Neutrophil (primary cell): ENCODE measurements at regions not wholly inside any gene's neighbourhood (a gene's known extent, or its start where the extent isn't known, plus 50 kb on each side); places are given as distances from the start of the nearest gene placed in this dataset.

Experiments used
- H3K27ac ChIP-seq: fragments of 200-600 bp; sonication (generic); 2 replicates; pipeline ENCODE4 v1.5.1; 2016; ENCODE audit warnings: mild to moderate bottlenecking, moderate library complexity
- H3K27me3 ChIP-seq: fragments of 200-600 bp; sonication (generic); 2 replicates; pipeline ENCODE4 v1.6.0; 2016; ENCODE audit warnings: mild to moderate bottlenecking
- H3K36me3 ChIP-seq: fragments of 200-600 bp; sonication (generic); 2 replicates; pipeline ENCODE4 v1.5.1; 2017
- H3K4me1 ChIP-seq, 2 experiments: fragments of 200-600 bp in 1 of 2; sonication (generic) in 1 of 2; 1 replicate in 1 of 2; 2 replicates in 1 of 2; pipeline versions ENCODE4 v1.5.1 to v1.6.1; 2013 to 2016; ENCODE audit warnings: low read depth in 1 of 2, low read length in 1 of 2, mild to moderate bottlenecking in 1 of 2, moderate library complexity in 1 of 2; ENCODE audit not compliant: control insufficient read depth in 1 of 2, insufficient read depth in 1 of 2
- H3K4me3 ChIP-seq, 2 experiments: fragments of 200-600 bp in 1 of 2; sonication (generic) in 1 of 2; 1 replicate in 1 of 2; 2 replicates in 1 of 2; pipeline ENCODE4 v1.5.1; 2013 to 2016; ENCODE audit warnings: low read depth in 1 of 2, low read length in 1 of 2, mild to moderate bottlenecking in 1 of 2, moderate library complexity in 1 of 2
- H3K9me3 ChIP-seq: fragments of 200-600 bp; sonication (generic); 2 replicates; pipeline ENCODE4 v1.5.1; 2016
- CTCF ChIP-seq: fragments of 200-600 bp; sonication (generic); IDR thresholded peaks from 2 replicates; pipeline ENCODE4 v1.5.1; 2016; ENCODE audit warnings: antibody characterized with exemption

GRCh38 chr1:229184066-229184465 is 86.8 kb upstream of the RAB4A start:
- Histone ChIP-seq H3K4me3 (no peak overlapping the region), H3K36me3 (no peaks in the 10 kb centered on the region), H3K27ac (no peak overlapping the region), H3K9me3 (no peaks in the 10 kb centered on the region), H3K27me3 (no peaks in the 10 kb centered on the region), H3K4me1 (no peaks in the 10 kb centered on the region)
- TF ChIP-seq CTCF: no peak

GRCh38 chr1:229185963-229186362 is 84.9 kb upstream of the RAB4A start:
- no peak overlapping the region for H3K27ac ChIP-seq
- no peak overlapping the region for H3K4me3 ChIP-seq
- peaks cover 3 to 7% of the 10 kb centered on the region in 2 experiments for H3K4me1 ChIP-seq
- no peaks in the 10 kb centered on the region for H3K27me3 ChIP-seq
- no peak for TF ChIP-seq CTCF
- H3K36me3 ChIP-seq: no peaks in the 10 kb centered on the region
- H3K9me3 ChIP-seq: no peaks in the 10 kb centered on the region

GRCh38 chr1:229186373-229187056 is 84.4 kb upstream of the RAB4A start:
- H3K36me3 ChIP-seq: no peaks in the 10 kb centered on the region
- H3K27ac ChIP-seq: no peak overlapping the region
- H3K27me3 ChIP-seq: no peaks in the 10 kb centered on the region
- no peaks in the 10 kb centered on the region for H3K9me3 ChIP-seq
- no peak overlapping the region for H3K4me3 ChIP-seq
- no peak for TF ChIP-seq CTCF
- H3K4me1 ChIP-seq: peaks cover 9 to 13% of the 10 kb centered on the region in 2 experiments

- no peaks in the 10 kb centered on the region for H3K9me3 ChIP-seq
- no peak for TF ChIP-seq CTCF
- no peaks in the 10 kb centered on the region for H3K27me3 ChIP-seq
- peaks cover 33% of the 10 kb centered on the region in 2 experiments for H3K4me1 ChIP-seq
- no peaks in the 10 kb centered on the region for H3K36me3 ChIP-seq
- H3K27ac ChIP-seq: no peak overlapping the region
- no peak overlapping the region for H3K4me3 ChIP-seq
These were observed 80.8 kb upstream of the RAB4A start for GRCh38 chr1:229190057-229190575.

- H3K4me3 ChIP-seq: no peak overlapping the region
- H3K27ac ChIP-seq: no peak overlapping the region
- peaks cover 33% of the 10 kb centered on the region in 2 experiments for H3K4me1 ChIP-seq
- H3K9me3 ChIP-seq: no peaks in the 10 kb centered on the region
- H3K27me3 ChIP-seq: no peaks in the 10 kb centered on the region
- TF ChIP-seq CTCF: no peak
- no peaks in the 10 kb centered on the region for H3K36me3 ChIP-seq
These were observed 79.7 kb upstream of the RAB4A start for GRCh38 chr1:229191066-229191674.
